OCI-LY7 (cell line): ENCODE measurements at regions not wholly inside any gene's neighbourhood (a gene's known extent, or its start where the extent isn't known, plus 50 kb on each side); places are given as distances from the start of the nearest gene placed in this dataset.

Experiments
- BruUV-seq: library from RNA; stranded (reverse); fragments of 400-500 nt; replicated peaks from 2 replicates; lab custom pipeline; 2021; lab: Mats Ljungman, UMichigan
- CTCF ChIA-PET: fragments of 300-600 bp; sonication (Branson Sonifier 250); formaldehyde crosslinking; loops from one replicate; lab custom pipeline; 2022; ENCODE audit warnings: antibody characterized with exemption; ENCODE audit not compliant: unreplicated experiment; lab: Charles Lee
- POLR2A ChIA-PET: fragments of 300-600 bp; sonication (Branson Sonifier 250); formaldehyde crosslinking; loops from one replicate; lab custom pipeline; 2022; ENCODE audit warnings: antibody characterized with exemption; lab: Charles Lee
- DNase-seq: peaks from one replicate; pipeline ENCODE4 v3.0.0-alpha.2; 2015; ENCODE audit warnings: low spot score
- H2AFZ ChIP-seq: fragments of 200-600 bp; sonication (generic), shearing (Covaris generic); 2 replicates; pipeline ENCODE4 v1.6.1; 2014; ENCODE audit warnings: mild to moderate bottlenecking, antibody characterized with exemption, low read length, moderate library complexity
- H3K27ac ChIP-seq: fragments of 200-600 bp; sonication (generic); 2 replicates; pipeline ENCODE4 v1.5.1; 2014; ENCODE audit warnings: mixed run types, low read depth, mild to moderate bottlenecking, moderate library complexity, low read length, inconsistent platforms; ENCODE audit not compliant: poor library complexity, severe bottlenecking
- H3K36me3 ChIP-seq: fragments of 200-600 bp; sonication (generic); 2 replicates; pipeline ENCODE4 v1.6.1; 2014; ENCODE audit warnings: mild to moderate bottlenecking, antibody characterized with exemption, low read length, moderate library complexity, mixed read lengths; ENCODE audit not compliant: insufficient read depth
- H3K4me1 ChIP-seq: fragments of 200-600 bp; sonication (generic); 2 replicates; pipeline ENCODE4 v1.5.1; 2014; ENCODE audit warnings: mild to moderate bottlenecking, low read length; ENCODE audit not compliant: insufficient read depth, poor library complexity, severe bottlenecking
- H3K4me2 ChIP-seq: fragments of 200-600 bp; sonication (generic); 2 replicates; pipeline ENCODE4 v1.6.1; 2014; ENCODE audit warnings: mild to moderate bottlenecking, low read length
- H3K4me3 ChIP-seq: fragments of 200-600 bp; sonication (generic); 2 replicates; pipeline ENCODE4 v1.5.1; 2014; ENCODE audit warnings: mild to moderate bottlenecking, low read depth, low read length; ENCODE audit not compliant: poor library complexity, severe bottlenecking
- H3K79me2 ChIP-seq: fragments of 200-600 bp; sonication (generic); 2 replicates; pipeline ENCODE4 v1.6.1; 2016; ENCODE audit warnings: low read depth, mild to moderate bottlenecking, low read length, moderate library complexity, mixed read lengths; ENCODE audit not compliant: insufficient read depth
- H3K9me2 ChIP-seq: fragments of 200-600 bp; sonication (generic); 2 replicates; pipeline ENCODE4 v1.6.1; 2016; ENCODE audit warnings: mild to moderate bottlenecking, low read length, mixed read lengths; ENCODE audit not compliant: insufficient read depth
- H3K9me3 ChIP-seq: fragments of 200-600 bp; sonication (generic); 2 replicates; pipeline ENCODE4 v1.6.1; 2014; ENCODE audit warnings: mild to moderate bottlenecking, mixed run types, low read length, mixed read lengths
- H4K20me1 ChIP-seq: fragments of 200-600 bp; sonication (generic); 2 replicates; pipeline ENCODE4 v1.6.1; 2014; ENCODE audit warnings: mild to moderate bottlenecking, antibody characterized with exemption, low read length, moderate library complexity, mixed read lengths; ENCODE audit not compliant: insufficient read depth
- CTCF ChIP-seq: fragments of 200-600 bp; sonication (generic); conservative IDR thresholded peaks from 2 replicates; pipeline ENCODE4 v1.5.1; 2014; ENCODE audit warnings: mild to moderate bottlenecking, antibody characterized with exemption, low read length, moderate library complexity, mixed read lengths
- EZH2phosphoT487 ChIP-seq: fragments of 200-600 bp; sonication (generic); IDR thresholded peaks from 2 replicates; pipeline ENCODE4 v1.6.1; 2018; ENCODE audit warnings: low read depth, borderline replicate concordance, mild to moderate bottlenecking, mixed run types, antibody characterized with exemption, low read length, moderate library complexity, mixed read lengths
- intact Hi-C: fragments of 100-400 bp; cut with micrococcal nuclease; formaldehyde crosslinking; loops from one replicate; pipeline ENCODE4 v1.10.0; 2022; ENCODE audit not compliant: unreplicated experiment

- Histone ChIP-seq H3K27ac (no peak overlapping the region), H2AFZ (no peak overlapping the region), H3K4me3 (no peak overlapping the region), H3K9me2 (no peaks in the 10 kb centered on the region), H3K79me2 (no peaks in the 10 kb centered on the region), H3K9me3 (no peaks in the 10 kb centered on the region), H3K4me1 (no peaks in the 10 kb centered on the region), H3K4me2 (no peak overlapping the region), H3K36me3 (no peaks in the 10 kb centered on the region), H4K20me1 (no peaks in the 10 kb centered on the region)
- intact Hi-C loops = no loop called here
- ChIA-PET CTCF (no interaction called here), POLR2A (no interaction called here)
- DNase-seq = no peak
- BruUV-seq = no TSS peak
- TF ChIP-seq CTCF (no peak), EZH2phosphoT487 (no peak)
Observed at GRCh38 chr2:121136323-121136722, 148.7 kb downstream of the TFCP2L1 start.

- H3K4me3 ChIP-seq = no peak overlapping the region
- H2AFZ ChIP-seq = no peak overlapping the region
- H3K9me3 ChIP-seq = no peaks in the 10 kb centered on the region
- no peaks in the 10 kb centered on the region for H3K9me2 ChIP-seq
- no peak for TF ChIP-seq CTCF
- no peaks in the 10 kb centered on the region for H4K20me1 ChIP-seq
- H3K36me3 ChIP-seq = no peaks in the 10 kb centered on the region
- H3K79me2 ChIP-seq = no peaks in the 10 kb centered on the region
- no TSS peak for BruUV-seq
- ChIA-PET CTCF (no interaction called here), POLR2A (no interaction called here)
- H3K27ac ChIP-seq = no peak overlapping the region
- no peak overlapping the region for H3K4me2 ChIP-seq
- DNase-seq = no peak
- intact Hi-C loops = no loop called here
- H3K4me1 ChIP-seq = no peaks in the 10 kb centered on the region
Observed at GRCh38 chr2:121137571-121137970, 147.4 kb downstream of the TFCP2L1 start.

GRCh38 chr2:121140734-121141133 lies 144.3 kb downstream of the TFCP2L1 start:
- TF ChIP-seq EZH2phosphoT487 = no peak
- TF ChIP-seq CTCF = no peak
- POLR2A ChIA-PET = no interaction called here
- Histone ChIP-seq H3K4me1 (no peaks in the 10 kb centered on the region), H3K4me2 (no peak overlapping the region), H2AFZ (no peak overlapping the region), H3K9me3 (no peaks in the 10 kb centered on the region), H4K20me1 (no peaks in the 10 kb centered on the region), H3K79me2 (no peaks in the 10 kb centered on the region), H3K27ac (no peak overlapping the region), H3K36me3 (no peaks in the 10 kb centered on the region), H3K9me2 (no peaks in the 10 kb centered on the region), H3K4me3 (no peak overlapping the region)
- CTCF ChIA-PET = no interaction called here
- no peak for DNase-seq
- intact Hi-C loops = no loop called here
- BruUV-seq = no TSS peak
